G401.6 (cell line): ENCODE measurements at regions not wholly inside any gene's neighbourhood (a gene's known extent, or its start where the extent isn't known, plus 50 kb on each side); places are given as distances from the start of the nearest gene placed in this dataset.

Experiments used
- FAIRE-seq: peaks from 2 replicates; lab custom pipeline; 2012; peaks lifted over from hg19 to GRCh38; lab: Jason Lieb, UNC

DNA sequence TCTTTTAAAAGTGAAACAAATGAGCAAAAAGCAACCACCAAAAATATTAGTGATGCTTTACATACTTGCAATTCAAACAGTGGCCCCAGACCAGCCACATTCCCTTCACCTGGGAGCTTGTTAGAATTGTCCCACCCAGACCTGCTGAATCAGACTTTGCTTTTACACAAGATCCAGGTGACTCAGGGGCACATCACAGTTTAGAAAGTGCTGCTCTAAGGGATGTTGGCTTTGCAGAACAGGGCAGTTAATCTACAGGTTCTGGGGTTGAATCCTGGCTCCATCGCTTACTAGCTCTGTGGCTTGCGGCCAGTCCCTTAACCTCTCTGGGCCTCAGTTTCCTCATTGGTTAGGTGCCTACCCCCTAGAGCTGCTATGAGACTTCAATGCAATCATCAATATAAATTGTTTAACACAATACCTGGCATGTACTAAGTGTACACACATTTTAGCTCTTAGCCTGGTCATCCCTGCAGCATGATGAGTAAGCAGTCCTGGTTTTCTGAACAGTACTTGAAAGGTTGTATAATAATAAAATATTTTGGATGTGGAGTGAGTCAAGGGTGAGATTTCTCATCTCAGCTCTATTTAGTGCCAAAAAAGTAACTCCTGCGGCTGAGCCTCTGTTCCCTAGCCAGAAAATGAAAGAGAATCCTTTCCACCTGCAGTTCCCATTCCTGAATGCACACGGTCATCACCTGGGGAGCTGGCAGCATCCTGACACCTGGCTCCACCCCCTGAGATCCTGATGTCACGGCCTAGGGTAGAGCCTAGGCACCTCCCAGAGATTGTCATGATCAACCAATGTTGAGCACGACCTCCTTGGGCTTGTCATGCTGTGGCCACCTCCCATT is 162.7 kb downstream of the ANKRD60 start:
- FAIRE-seq: no peak

DNA sequence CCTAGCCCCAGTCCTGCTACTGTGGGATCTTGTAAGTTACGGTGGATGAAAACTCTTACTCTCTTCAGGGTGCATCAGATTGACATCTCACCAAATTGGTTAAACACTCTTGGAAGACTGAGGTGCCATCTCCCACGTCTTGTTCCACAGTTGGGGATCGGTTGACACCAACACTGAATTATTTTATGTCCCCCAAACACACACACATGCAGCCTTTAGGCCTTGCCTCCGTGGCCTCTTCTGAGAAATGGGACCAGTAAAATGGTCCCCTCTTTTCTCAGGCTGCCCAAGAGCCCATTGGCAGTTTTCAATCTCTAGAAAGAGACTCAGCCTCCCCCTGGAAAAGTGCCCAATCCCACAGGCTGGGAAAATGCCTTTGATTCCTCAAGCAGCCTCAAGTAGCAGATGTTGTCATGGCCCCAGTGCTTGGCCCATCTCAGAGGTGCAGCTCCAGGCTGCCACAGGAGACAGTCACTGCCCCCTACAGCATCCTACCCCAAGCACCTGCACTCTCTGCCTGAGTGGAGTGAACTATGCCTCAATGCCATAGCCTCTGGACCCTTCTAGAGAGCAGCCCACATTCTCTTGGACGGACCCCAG is 163.9 kb downstream of the ANKRD60 start:
- FAIRE-seq: no peak

DNA sequence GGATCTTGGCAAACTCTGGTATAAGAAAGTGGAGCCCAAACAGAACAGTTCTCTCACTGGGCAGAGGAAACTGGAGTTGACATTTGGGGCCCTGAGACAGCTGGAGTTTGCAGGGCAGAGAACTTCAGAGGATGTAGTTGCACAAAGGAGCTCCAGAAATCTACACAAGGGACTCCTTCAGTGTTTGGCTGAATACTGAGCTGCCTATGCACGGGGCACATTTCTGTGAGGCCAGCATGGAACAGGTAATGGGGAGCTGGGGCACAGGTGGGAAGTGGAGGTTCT is 169.3 kb downstream of the ANKRD60 start:
- no peak for FAIRE-seq

DNA sequence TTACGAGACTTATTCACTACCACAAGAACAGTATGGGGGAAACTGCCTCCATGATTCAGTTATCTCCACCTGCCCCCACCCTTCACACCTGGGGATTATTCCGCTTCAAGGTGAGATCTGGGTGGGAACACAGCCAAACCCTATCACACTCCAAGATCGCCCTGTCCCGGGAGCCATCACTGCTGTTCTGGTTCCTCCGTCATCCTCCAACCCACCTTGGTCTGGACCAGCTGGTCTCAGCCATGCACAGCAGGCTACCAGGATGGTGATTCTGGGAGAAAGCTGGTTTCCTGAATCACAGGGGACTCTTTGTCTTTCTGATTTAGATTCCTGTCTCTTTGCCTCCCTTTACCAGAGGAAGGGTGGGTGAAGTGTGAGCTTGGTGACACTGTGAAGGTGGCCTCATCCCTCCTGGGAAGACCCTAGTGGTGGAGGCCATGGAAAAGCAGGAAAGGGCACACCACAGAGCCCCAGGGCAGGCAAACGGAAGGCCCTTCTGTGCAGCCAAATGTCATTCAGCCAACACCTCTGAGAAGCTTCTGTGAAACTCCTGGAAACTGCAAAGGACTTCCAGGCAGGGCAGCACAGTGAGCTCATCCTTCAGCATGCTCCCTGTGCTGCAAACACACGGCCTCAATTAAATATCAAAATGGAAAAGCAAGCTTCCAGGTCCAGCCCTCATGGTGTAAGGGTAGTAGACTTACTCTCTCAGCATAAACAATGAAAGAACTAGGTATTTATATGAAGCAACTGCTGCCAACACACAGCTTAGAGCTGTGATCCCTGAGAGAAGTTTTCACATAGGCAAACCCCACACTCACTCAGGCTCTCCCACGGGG is 169.8 kb downstream of the ANKRD60 start:
- FAIRE-seq: no peak

DNA sequence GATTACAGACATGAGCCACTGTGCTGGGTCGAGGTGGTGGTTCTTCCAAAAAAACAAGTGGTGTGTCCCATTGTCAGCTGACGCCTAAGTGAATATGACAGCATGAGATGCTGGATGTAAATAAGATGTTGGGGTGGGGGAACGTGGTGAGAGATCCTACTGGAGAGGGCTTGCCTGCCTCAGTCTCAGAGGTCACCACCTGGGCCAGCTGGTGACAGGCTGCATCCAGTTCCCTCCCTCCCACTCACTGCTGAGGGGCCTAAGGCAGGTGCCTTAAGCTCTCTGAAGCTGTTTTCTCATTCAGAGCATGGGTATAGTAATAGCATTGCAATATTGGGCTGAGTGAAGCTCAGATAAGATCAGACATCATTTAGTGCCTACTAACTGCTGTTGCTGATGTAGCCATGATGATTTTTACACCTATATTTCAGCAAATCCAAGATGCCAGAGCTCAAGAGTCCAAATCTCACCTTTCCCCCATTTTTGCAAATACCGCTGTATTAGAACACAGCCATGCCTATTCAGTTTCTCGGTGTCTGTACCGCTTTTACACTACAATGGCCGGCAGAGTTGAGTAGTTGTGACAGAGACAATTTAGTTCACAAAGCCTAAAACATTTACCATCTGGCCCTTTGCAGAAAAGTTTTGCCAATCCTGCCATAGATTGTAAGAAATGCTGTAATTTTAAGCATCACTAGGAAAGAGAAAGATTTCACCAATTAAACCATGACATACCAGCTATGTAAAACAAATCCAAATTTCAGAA is 171.3 kb downstream of the ANKRD60 start:
- no peak for FAIRE-seq

DNA sequence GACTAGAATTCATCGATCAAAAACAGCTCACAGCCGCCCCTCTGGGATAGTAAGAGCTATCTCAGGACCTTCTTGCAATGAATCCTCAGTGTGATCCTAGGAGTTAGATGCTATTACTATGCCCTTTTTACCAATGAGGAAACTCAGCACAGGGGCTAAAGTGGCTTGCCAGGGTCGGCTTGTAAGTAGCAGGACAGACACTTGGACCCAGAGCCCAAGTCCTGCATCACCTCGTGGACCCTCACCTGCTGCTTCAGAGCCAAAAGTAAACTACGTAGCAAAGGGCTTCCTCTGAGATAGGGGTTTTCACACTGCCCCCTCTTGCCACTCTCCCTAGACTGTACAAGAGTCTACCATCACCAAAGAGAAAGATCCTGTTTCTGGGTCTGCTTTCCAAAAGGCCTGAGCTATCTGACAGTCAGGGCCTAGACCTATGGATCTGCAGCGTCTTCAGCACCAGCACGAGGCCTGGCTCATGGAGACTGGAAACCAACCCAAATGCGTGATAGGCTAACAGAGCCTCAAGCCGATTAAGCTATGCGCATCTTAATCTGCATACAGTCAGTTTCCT is 172.3 kb downstream of the ANKRD60 start:
- no peak for FAIRE-seq

DNA sequence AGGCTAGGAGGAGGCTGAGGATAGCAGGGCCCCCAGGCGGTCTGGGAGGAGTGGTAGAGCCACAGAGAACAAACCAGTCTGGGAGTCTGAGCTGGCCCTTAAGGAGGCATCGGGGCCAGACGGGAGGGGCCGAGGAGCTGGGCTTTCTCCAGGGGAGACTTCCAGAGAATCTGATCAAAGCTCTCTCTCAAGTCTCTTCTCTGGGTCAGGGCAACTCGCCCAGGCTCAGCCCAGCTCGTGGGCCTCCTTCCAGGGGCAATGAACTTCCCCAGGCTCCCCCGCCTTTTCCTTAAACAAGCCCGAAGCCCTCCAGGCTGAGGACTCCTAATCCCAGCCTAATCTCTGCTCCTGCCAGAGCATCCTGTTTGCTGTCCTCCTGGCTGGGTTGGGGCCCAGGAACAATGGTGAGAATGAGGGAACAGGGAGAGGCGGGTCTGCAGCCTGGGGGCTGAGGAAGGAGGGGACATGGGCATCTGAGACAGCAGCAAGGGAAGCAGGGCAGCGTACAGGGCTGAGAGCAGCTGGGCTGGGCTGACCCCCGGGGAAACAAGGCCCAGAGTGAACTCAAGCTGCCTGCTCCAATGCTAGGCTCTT is 173.6 kb downstream of the ANKRD60 start:
- no peak for FAIRE-seq

DNA sequence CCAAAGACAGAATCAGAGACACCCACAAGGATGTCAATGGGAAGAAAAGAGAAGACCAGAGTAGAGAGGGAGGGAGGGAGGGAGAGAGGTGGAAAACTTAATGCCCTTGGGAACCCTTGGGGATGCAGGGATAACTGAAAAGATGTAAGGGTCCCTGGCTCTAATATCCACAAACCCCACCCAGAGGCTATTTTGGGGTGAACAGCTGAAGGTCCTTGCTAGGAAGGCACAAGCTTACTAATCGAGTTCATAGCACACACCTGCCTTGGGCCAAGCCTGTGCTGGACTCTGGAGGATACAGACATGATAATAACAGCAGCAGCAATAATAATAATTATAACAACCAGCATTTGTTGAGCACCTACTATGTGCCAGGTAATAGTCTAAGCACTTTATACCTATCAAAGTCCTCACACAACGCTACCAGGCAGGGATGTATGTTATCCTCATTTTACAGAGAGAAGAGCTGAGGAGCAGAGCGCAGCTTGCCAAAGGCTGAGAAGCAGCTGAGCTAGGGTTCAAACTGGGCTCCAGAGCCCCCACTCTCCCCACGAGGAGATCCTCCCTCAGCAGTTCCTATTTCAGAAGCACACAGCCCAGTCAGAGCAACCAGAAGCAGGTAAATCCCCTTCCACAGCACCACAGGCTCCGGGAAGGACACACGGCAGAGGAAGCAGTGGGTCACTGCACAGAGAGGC is 174.2 kb downstream of the ANKRD60 start:
- no peak for FAIRE-seq

DNA sequence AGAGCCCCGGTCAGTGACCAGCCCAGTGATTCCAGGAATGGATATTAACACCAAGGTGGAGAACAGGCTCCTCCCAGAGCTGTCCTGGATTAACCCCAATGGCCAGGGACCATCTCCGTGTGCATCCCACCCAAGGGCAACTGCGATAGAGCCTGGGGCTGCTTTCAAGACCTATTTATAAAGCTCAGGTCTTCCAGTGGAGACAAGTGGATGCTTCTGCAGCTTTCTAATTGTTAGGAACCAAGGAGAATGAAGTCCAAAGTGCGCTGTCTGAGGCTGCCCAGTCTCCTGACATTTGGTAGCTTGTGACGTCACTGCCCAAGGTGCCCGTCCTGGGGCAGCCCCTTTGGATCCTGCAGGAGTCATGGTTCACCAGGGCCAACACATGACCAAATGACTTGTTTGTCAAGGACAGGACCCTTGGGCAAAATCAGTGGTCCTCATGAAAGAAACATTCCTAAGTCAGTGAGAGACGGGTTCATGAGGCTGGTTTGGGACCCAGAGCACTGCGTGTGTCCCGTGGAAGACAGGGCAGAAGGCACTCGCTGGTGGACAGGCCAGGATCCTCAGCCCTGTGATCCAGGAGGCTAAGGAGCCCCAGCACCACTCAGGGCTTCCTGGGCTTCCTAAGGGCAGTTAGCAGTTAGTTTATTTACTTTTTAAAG is 174.9 kb downstream of the ANKRD60 start:
- FAIRE-seq: no peak

DNA sequence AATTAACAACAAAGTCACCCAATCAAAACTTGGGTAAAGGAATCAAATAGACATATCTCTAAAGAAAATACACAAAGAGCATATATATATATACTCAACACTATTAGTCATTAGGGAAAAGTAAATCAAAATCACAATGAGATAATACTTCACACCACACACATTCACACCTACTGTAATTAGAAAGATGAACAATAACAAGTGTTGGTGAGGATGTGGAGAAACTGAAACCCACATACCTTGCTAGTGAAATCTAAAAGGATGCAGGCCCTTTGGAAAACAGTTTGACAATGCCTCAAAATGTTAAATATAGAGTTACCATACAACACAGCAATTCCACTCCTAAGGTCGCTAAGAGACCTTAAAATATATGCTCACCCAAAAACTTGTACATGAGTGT is 177.1 kb downstream of the ANKRD60 start:
- no peak for FAIRE-seq

DNA sequence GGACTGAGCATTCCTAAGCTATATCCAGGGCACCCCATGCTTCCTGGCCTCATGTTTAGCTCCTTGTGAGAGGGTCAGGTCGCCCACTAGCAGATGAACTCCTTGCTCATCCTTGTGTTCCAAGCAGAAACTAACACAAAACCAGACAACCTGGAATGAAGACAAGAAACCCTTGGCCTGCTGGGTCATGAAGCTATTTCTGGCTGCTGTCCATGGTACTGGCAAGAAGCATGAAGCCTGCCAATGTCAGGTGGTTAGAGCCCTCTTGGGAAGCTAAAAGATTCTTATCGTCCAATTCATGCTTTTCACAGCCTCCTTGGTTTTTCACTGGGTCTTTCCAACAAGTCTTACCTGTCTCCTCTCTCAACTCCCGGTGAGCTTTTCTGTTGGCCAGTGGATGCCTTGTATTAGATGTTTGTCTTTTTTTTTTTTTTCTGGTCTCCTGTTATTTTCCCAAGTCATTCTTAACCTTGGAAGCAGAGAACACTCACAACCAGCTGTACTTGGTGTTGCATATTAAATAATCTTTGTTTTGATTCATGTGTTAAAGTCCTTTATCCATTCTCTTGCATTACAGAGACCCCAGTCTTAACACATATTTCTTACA is 180.3 kb downstream of the ANKRD60 start:
- FAIRE-seq: no peak

DNA sequence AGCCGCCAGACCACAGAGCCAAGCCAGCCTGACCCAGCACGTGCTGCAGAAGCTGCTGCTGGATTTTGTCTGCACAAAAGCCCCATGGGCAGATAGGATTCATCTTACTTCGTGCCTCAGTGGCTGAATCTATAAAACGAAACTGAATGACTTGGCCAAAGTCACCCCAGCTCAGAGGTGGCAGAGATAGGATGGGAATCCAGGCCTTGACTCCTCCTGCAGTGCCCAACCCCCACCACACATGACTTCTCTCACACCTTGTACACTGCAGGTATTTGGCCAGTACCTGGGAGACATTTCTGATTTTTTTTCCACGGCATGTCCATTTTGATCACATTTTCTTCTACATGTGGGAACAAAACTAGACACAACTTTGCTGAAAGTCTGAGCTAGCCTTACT is 182.1 kb downstream of the ANKRD60 start:
- FAIRE-seq: no peak

DNA sequence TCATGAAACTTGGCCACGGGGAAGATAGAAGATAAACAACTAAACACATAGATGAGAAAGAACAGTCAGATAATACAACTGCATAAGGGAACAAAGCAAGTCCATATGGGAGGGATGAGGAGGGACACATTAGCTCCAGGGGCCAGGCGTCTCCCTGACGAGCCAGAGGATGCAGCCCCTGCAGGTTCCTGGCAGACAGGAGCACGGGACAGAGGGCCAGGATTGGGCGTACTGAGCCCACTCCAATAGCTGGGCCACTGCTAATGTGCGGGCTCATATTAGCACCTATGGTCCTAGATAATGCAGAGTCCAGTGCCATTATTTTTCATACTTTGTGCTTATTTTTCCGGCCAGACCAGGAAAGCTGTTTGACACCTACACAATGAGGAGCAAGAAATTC is 182.9 kb downstream of the ANKRD60 start:
- FAIRE-seq: no peak

DNA sequence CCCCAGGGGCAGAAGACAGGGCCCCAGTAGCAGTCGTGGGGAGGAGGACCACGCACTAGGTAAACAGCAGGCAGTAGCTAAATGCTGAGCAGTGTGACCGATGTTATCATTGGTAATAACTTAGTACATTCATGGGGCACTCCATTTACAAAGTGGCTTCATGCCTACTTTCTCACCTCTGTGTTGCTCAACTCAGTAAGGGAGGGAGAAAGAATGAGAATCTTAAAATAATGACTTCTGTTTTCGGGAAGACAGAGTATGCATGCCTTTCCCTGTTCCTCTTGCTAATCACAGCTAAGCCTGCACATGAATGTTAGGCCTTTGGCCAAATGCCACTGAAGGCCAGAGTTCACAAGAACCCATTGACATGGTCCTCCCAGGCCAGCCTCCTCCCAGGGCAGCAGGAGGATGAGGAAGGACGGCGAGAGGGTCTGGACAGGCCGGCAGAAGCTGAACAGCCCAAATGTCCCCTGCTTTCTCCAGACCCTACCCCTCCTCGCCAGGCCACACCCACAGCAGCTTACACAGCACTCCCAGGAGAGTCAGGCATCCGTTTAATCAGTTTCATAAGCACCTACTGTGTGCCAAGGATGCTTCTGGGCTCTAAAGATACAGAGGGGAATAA is 183.4 kb downstream of the ANKRD60 start:
- FAIRE-seq: no peak

DNA sequence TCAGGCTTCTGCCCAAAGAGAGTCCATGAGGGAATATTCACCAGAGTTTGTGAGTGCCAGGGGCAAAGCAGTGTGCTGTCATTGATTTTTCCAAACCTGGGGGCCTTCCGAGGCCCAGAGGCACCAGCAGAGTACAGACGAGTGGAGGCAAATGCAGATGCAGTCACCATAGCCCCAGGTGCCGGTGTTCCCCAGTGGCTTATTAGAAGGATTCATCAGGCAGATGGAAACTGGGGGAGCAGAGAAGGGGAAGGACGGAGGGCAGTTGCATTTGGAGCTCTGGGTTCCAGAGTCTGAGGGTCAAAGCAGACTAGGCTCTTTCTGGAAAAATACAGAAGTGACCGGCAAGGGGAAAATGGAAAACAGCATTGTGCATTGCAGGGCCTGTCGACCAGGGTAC is 184.2 kb downstream of the ANKRD60 start:
- no peak for FAIRE-seq

DNA sequence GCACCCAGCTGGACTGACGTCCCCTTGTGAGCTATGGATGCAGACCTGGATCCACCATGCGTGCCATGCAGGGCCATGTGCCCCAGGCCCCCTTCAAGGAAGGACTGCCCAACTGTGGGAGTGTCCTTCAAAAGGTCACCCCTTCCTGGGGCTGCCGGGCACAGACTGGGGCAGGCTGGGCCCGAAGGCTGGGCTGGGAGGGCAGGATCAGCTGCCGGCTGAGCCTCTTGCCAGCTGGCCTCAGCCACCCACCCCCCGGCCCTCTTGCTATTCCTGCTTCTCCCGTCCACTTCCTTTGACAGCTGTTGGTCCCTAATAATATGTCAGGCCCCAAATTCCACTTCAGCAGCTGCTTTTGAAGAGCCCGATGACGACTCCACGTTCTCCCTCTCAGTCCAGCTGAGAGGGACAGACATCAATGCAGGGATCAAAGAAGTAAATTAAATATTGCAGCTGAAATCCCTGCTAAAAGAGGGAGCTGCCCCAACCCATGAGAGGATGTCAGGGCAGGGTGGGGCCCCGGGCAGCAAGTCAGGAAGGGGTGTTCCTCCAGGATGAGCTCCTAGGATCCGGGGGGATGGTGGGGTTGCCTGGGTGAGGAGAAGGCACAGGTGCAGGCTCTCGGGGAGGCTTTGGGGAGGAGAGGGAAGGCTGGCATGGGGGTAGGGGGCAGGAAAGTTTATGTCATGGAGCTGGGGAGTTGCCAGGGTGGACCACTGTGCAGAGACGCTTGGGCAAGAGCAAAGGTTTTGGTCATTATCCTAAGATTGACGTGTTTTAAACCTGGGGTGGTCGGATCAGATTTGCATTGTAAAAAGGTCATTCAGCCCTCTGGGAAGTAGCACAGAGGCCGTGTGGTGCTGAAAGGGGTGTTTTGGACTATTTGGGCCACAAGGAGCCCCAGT is 185.0 kb downstream of the ANKRD60 start:
- no peak for FAIRE-seq

DNA sequence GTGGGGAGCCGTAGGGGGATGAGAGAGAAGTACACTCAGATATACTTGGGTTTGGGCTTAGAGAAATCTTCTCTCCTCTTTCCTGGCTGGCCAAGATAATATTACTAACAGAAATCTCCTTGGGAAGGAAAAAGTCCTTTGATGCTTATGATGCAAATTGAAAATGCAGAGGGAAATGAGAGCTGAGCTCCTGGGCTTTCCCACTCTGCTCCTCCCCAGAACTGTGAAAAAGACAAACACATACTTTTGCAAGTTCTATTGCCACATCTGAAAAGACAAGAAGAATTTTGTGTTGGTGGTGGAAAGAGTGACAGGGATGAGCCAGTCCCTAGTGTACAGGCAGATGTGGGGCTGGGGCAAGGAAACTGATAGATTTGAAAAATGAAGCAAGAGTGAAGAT is 185.9 kb downstream of the ANKRD60 start:
- FAIRE-seq: no peak

DNA sequence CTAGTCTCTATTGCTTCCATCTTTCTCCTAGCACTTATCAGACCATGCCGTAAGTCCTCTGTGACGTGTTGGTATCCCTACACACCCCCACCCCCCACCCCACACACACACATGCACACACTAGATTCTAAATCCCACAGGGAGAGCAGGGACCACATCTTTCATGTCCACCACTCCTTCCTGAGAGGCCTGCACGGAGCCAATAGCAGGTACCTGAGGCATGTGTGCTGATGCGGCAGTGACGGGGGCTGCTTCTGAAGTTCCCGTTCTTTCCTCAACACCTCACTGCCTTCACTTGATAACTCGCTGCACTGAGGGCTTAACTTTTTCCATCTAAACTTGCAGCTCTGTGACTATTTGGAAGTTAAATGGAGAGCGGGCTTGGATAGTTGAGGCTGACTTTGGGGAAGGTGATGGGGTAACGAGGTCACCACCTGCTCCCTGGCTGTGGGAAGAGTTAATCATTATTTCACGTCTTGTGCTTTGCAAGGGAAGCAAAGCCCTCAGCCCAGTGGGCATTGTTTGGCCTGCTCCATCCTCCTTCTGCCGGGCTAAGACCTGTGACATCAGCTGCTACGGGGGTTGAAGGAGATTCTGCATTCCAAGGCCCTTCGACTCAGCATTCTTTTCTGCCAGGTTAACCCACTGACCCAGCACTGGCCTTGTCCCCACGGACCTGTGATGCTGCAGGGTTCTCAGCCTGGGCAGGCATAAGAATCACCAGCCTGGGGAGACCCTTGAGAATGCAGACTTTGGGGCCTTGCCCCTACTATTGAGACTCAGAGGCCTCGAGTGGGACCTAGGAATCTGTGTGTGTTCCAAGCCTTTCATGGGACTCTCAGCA is 187.8 kb downstream of the ANKRD60 start:
- no peak for FAIRE-seq
